NCI-H128 (cell line): ENCODE measurements at regions not wholly inside any gene's neighbourhood (a gene's known extent, or its start where the extent isn't known, plus 50 kb on each side); places are given as distances from the start of the nearest gene placed in this dataset.

Source experiments
- DNase-seq: peaks from one replicate; lab custom pipeline; 2025; ENCODE audit not compliant: unreplicated experiment; lab: John Stamatoyannopoulos, UW

DNA sequence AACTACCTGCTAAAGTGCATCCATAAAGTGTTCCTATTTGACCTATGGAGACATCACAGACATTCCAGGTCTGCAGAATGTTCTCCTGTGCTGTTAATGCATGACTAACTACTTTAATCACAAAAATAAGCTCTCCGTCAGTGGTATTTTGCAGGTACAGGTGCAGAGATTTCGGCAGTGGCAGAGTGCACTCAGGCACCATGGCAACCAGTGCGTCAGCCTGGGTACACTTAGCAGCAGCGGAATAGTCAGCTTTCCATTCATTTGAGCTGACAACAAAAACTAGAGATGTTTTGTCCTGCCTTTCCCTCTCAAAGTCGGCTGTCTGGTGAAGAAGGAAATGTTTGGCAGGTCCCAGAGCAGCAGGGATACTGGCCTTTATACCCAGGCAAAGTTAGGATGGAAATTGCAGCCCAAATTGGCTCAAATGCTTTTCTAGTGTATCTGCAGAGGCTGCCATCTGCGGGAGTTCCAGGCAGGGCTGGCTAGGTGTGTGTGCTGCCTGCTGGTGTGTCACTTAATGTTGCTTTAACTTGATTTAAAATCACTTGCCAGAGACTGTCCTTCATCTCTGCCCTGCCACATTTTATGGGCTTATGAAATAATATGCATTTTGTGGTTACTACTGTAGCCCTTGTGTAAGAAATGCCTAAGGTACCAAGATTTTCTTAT, 195.8 kb downstream of the RAP2A start:
- peak; percentile 49 for DNase-seq

DNA sequence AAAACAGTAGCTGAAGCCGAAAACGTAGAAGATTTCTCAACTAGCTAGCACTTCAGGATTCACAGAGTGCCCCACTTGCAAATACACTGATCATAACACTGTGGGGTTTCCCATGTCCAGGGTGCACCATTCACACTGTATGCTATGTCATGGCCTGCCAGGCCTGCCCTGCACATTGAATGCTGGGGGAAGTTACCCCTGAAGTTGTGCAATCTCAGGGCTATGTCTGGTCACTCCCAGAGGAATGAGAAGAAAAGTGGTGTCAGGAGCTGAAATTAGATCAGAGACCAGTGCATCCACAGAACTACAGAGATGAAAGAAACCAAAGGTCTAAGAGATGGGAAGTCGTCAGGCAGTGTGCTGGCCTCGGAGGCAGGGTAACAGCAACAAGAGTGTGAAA, 196.8 kb downstream of the RAP2A start:
- DNase-seq = no peak

DNA sequence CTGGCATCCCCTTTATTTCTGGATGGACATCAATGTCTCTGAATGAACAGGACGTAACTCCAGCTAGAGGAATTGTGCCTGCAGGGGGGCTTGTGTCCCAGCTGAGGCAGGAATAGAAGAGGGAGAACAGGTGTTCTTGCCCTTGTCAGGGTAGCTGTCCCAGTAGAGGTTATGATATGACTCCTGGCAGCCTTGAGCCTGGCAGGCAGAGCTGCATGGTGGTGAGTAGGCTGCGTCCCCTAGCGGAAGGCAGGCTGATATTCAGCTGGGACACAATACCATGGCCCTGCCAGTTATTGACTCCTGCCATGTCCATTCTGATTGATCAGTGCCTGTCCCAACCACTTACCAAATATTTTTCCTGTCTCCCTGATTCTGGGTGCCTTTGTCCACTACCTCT, 197.2 kb downstream of the RAP2A start:
- no peak for DNase-seq

DNA sequence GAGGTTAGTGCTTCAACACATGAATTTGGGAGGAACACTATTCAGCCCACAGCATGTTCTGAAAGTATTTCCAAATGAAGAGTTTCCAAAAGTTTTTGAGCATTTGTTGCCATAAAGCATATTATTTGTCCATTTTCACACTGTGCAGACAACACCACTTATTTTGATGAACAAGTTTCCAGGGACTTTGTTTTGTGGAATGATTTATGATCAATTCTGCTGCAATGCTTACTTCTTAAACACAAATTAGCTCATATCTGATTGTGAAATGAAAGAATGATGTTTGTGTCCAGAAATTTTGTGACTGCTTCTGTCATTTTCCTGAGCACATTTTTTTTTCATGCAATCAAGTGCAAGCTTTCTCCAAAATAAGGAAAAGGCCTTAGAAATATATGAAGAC, 205.3 kb downstream of the RAP2A start:
- no peak for DNase-seq

DNA sequence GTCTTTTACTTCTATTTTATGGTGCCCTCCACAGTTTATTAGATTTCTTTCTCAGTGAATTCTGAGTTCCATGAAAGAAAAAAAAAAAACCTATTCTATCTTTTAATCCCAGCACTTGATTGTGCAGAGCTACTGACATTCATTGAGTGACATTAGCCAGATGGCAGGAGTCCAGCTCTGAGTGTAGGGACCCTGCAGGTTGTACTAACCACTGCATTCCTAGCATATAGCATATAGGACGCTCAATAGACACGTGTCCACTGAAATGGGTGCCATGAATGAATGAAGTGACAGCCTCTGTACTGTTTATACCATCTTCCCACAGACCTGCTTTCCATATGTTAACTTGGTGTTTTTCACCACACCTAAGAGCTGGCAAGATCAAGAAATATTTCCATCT, 206.3 kb downstream of the RAP2A start:
- DNase-seq = no peak

GRCh38 chr13:97648171-97648880, 214.4 kb downstream of the RAP2A start:
- no peak for DNase-seq

GRCh38 chr13:97648881-97649224, 214.9 kb downstream of the RAP2A start:
- DNase-seq = no peak

DNA sequence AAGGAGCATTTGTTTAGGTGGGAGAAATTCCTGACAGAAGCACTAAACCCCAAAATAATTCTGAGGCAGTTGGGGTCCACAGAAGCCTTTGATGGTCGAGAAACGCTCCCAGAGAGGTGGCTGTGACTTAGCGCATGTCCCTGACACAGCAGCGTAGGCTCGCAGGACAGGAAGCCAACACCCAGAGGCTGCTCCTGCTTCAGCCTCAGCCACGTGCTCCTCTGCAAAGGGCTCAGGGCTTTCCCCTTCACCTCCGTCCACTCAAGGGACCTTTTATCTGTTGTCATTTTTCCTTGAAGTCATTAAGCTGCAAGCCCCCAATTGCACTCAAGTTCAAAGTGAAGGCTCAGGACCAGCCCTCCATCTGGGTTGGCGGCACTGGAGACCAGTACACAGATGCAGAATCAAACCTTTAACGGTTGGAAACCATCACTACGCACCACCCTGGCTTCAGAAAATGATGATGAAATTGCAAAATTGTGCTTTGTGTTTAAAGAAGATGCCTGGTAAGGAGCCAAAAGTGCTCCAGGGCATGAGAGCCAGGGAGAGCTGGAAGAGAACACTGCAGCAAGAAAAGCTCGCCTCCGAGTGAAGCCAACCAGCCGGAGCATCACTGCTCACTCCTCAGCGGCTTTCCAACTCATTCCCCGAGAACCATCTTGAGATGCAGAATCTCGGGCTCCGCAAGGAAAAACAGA, 219.6 kb downstream of the RAP2A start:
- DNase-seq = no peak

DNA sequence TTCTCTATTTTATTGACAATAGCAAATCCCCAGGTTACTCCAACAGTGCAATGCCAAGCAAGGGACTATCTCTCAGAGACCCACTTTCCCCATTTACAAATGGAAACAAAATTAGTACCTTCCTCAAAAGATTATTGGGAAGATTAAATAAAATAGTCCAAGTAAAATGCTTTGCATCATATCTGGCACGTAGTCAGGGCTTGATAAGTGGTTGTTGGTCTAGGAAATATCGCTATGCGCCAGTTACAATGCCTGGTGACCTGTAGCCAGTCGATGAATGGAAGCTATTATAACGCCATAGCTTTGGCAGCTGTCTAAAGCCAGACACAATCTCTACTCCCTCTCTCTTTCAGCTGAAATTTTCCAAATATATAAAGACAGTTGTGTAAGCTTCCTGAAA, 220.3 kb downstream of the RAP2A start:
- no peak for DNase-seq

DNA sequence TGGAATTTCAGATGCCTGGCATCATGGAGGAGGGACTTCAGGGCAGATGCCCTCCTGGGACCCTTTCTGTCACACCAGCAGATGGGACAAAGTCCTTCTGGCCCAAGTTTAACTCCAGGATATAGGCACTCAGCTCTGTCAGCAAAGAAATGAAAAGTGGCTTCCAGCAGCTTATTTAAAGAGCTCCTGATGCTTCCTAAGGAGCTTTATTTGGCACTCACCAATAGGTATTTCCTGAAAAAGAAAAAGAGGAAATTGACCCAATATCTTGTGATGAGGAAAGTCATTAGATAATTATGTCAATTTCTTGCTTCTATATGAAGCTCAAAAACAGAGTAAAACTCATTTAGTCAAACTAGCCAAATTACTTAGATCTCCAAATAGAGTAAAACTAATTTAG, 224.6 kb downstream of the RAP2A start:
- no peak for DNase-seq

DNA sequence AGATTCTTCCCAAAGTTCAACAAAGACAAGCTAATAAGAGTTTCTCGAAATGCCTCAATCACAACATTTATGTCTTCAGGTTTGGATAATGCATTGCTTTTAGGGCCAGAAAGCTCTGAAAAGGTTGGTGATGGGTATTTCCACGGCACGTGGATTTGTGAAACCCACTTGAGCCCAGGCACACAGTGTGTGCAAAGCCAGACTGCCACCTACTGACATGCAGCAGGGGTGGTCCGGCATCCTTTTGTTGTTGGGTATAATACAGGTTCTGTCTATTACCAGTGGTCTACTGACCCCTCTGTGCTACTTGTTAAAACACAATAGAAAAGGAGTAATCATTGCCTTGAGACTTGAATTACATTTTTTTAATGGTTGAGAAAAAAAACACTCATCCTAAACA, 225.6 kb downstream of the RAP2A start:
- DNase-seq = no peak

DNA sequence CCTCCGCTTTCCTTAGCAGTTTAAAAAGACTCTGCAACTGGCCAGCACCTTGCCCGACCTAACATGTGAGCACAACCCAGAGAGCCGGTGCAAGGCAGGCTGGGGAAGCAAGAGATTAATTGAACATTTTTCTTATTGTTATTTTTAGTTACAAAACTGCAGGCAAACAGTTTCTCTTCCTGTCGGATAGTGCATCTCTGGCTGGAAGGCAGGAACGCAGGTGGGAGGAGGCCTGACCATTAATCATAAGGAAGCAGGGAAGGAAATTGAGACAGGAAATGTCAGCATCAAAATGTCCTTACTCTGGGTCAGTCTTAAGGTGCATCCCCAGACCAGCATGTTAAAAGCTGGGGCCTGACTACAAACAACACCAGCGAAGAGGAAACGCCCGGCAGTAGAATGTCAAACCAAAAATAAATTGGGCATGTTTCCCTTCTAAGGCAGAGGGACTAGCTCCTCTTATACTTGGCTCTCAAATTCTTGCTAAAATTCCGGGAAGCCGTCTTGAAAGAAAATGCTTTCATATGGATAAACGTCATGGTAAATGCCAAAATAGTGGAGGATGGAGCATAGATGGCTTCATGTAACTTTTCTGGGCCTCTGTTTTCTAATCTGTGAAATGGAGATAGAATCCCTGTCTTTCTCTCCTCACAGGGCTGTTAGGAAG, 226.8 kb downstream of the RAP2A start:
- DNase-seq = no peak

GRCh38 chr13:97686594-97686993, 252.6 kb downstream of the RAP2A start:
- no peak for DNase-seq

DNA sequence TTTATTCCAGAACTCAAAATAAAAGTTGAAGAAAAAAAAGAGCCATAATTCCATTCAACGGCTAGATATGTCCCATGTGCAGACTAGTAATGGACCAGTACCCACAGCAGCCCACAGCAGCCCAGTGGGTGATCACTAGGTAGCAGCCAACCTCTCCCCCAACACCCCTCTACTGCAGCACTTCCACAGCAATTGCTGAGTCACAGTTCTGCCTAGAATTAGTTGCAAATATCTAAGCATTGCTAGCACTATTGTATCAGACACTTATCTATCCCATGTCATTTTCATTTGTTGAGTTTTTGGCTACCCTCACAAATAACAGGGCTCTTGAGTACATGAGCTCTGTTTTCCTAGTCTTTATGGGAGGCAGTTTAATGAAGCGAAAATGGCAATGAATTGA, 258.7 kb downstream of the RAP2A start:
- DNase-seq = no peak

- no peak for DNase-seq
Measured at GRCh38 chr13:97695684-97696083, 257.8 kb upstream of the IPO5 start.

DNA sequence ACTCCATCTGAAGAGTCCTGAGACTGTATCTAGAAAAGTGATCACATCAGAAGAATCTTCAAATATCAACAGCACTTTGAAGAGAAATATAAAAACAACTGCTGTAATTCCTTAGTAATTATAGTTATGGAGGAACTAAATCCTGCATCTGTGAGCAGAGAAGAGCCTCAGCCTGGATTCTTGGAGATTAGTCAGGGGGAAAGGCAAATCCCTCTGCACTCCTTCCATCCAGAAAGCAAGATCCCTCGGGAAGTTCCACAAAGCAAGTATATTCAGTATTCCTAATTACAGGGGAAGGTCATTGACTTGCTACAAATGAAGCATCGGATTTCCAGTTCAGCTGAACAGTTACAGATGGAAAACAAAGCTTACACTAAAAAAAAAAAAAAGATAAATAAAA, 256.6 kb upstream of the IPO5 start:
- DNase-seq = no peak

- no peak for DNase-seq
Measured at GRCh38 chr13:97700306-97700848, 253.1 kb upstream of the IPO5 start.

DNA sequence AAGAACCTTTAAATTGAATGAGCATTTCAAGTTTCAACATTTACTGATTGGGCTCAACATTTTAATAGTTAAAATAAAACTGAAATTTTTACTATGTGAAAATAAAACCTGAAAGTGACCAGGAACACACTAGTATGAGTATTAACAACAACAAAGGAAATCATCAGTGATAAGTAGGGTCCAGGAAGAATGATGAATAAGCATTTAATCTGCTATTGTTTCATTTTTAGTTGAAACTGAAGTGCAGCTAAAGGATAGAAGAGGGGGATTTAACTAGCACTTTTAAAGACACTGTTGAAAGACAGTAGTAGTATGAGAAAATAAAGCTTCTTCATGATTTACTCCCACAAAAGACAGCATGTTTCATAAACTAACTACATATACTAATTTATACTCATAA, 250.9 kb upstream of the IPO5 start:
- DNase-seq = no peak

DNA sequence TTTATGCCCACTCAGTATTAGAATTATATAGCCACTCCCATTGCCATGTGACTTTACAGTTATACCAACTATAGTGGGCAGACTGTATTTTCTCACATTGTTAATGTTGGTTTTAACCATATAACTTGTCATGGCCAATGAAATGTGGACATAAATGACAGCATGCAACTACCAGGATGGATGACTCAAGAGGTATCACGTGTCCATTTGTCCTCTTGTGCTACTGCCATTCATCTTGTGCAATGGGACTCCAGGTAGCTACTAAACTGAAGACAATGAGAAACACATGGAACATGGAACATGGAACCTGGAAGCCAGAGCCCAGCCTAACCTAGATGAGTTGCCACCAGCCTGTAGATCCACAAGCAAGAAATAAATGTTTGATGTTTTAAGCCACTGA, 242.7 kb upstream of the IPO5 start:
- no peak for DNase-seq

GRCh38 chr13:97712770-97713169, 240.7 kb upstream of the IPO5 start:
- DNase-seq = no peak

DNA sequence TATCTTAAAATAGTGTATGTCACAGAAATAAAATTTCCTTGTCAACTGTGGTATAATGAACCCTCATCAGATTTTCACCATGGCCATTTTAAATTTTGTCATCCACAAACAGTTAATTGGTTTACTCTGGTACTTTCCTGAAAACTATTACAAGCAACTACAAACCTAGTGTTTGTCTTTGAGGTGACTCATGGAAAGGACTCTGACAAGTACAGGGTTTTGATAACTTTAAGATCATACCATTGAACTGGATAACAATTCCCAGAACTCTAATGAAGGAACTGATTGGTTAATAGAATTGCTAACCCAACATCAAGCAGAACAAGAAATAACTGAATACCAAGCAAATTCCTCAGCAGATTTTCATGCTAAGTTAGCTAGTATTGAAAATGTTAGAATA, 237.7 kb upstream of the IPO5 start:
- DNase-seq = no peak

DNA sequence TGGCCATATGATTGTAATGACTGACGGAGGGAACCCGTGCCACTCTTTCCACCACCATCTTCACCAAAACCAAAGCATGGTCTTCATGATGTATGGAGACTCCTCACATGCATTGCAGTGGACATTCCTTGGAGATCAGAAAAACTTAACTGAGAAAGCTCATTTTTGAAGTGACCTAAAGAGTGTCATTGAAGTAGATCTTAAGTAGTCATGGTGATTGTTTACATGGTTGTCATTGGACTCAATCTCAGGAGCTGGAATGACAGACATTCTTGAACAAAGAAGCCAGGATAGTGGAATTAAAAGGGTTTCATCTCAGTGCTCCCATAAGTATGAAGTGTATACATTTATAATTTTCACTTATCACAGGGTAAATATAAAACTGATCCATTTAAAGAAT, 236.7 kb upstream of the IPO5 start:
- no peak for DNase-seq
